GM19193 (cell line): ENCODE measurements at regions not wholly inside any gene's neighbourhood (a gene's known extent, or its start where the extent isn't known, plus 50 kb on each side); places are given as distances from the start of the nearest gene placed in this dataset.

ENCODE experiments used
- POLR2A ChIP-seq: IDR thresholded peaks from 4 replicates; pipeline ENCODE4 v1.6.1; 2011; ENCODE audit not compliant: insufficient read depth, insufficient read length; ENCODE audit errors: extremely low read depth

GRCh38 chr12:126944684-126945083 lies 1322.3 kb upstream of the TMEM132C start:
- no peak for TF ChIP-seq POLR2A

- TF ChIP-seq POLR2A, result no peak
Measured at GRCh38 chr12:126949558-126949957, 1317.4 kb upstream of the TMEM132C start.

GRCh38 chr12:126950266-126950665 lies 1316.7 kb upstream of the TMEM132C start:
- TF ChIP-seq POLR2A, result no peak

- TF ChIP-seq POLR2A, result no peak
Measured at GRCh38 chr12:126952096-126953007, 1314.6 kb upstream of the TMEM132C start.

- no peak for TF ChIP-seq POLR2A
Measured at GRCh38 chr12:126953365-126953889, 1313.5 kb upstream of the TMEM132C start.

GRCh38 chr12:126960221-126960620 lies 1306.7 kb upstream of the TMEM132C start:
- TF ChIP-seq POLR2A, result no peak

GRCh38 chr12:126960709-126961108 lies 1306.3 kb upstream of the TMEM132C start:
- no peak for TF ChIP-seq POLR2A

GRCh38 chr12:126963825-126964224 lies 1303.1 kb upstream of the TMEM132C start:
- TF ChIP-seq POLR2A, result no peak

GRCh38 chr12:126966498-126966897 lies 1300.5 kb upstream of the TMEM132C start:
- TF ChIP-seq POLR2A, result no peak

- no peak for TF ChIP-seq POLR2A
Measured at GRCh38 chr12:126967152-126967551, 1299.8 kb upstream of the TMEM132C start.

GRCh38 chr12:126974779-126975178 lies 1292.2 kb upstream of the TMEM132C start:
- no peak for TF ChIP-seq POLR2A

- no peak for TF ChIP-seq POLR2A
Measured at GRCh38 chr12:126976579-126976978, 1290.4 kb upstream of the TMEM132C start.

GRCh38 chr12:126982707-126983106 lies 1284.3 kb upstream of the TMEM132C start:
- TF ChIP-seq POLR2A, result no peak

- TF ChIP-seq POLR2A, result no peak
Measured at GRCh38 chr12:126989532-126989931, 1277.4 kb upstream of the TMEM132C start.

- no peak for TF ChIP-seq POLR2A
Measured at GRCh38 chr12:126993898-126994297, 1273.1 kb upstream of the TMEM132C start.

GRCh38 chr12:126994599-126994998 lies 1272.4 kb upstream of the TMEM132C start:
- no peak for TF ChIP-seq POLR2A
